Peyer's patch (tissue), 4 donors: ENCODE measurements at regions not wholly inside any gene's neighbourhood (a gene's known extent, or its start where the extent isn't known, plus 50 kb on each side); places are given as distances from the start of the nearest gene placed in this dataset.

Experiments
- DNase-seq, 3 donors: peaks; one replicate each; pipeline ENCODE4 v3.0.0-alpha.2; 2017 to 2019
- H3K27ac ChIP-seq, 4 donors: fragments of 200-600 bp; sonication (generic); one replicate each; pipeline ENCODE4 v1.5.1; 2016 to 2019
- H3K27me3 ChIP-seq, 2 donors: fragments of 200-600 bp; sonication (generic); one replicate each; pipeline ENCODE4 v1.5.1; 2019
- H3K36me3 ChIP-seq, 3 donors: fragments of 200-600 bp; sonication (generic); one replicate each; pipeline ENCODE4 v1.5.1; 2016 to 2019
- H3K4me1 ChIP-seq, 4 donors: fragments of 200-600 bp; sonication (generic); one replicate each; pipeline ENCODE4 v1.5.1; 2016 to 2019
- H3K4me3 ChIP-seq, 4 donors: fragments of 200-600 bp; sonication (generic); 1 replicate in 3 of 4; 2 replicates in 1 of 4; pipeline ENCODE4 v1.5.1; 2016 to 2019; ENCODE audit warnings: mild to moderate bottlenecking in 1 of 4
- H3K9me3 ChIP-seq, 4 donors: fragments of 200-600 bp; sonication (generic); one replicate each; pipeline ENCODE4 v1.5.1; 2016 to 2019; ENCODE audit warnings: mild to moderate bottlenecking in 1 of 4
- POLR2A ChIP-seq, 2 donors: fragments of 450-650 bp; IDR thresholded peaks; one replicate each; pipeline ENCODE4 v1.5.1; 2017; ENCODE audit warnings: antibody characterized with exemption in 2 of 2, mild to moderate bottlenecking in 2 of 2, moderate library complexity in 2 of 2
- TF ChIP-seq, protein P1 (sequence below), 6 experiments: fragments of 450-650 bp in 4 of 6; fragments of 200-600 bp in 2 of 6; sonication (generic) in 1 of 6; IDR thresholded peaks; one replicate each; pipeline ENCODE4 v1.5.1; 2017 to 2019; ENCODE audit warnings: antibody characterized with exemption in 6 of 6, mild to moderate bottlenecking in 3 of 6, moderate library complexity in 1 of 6

DNA sequence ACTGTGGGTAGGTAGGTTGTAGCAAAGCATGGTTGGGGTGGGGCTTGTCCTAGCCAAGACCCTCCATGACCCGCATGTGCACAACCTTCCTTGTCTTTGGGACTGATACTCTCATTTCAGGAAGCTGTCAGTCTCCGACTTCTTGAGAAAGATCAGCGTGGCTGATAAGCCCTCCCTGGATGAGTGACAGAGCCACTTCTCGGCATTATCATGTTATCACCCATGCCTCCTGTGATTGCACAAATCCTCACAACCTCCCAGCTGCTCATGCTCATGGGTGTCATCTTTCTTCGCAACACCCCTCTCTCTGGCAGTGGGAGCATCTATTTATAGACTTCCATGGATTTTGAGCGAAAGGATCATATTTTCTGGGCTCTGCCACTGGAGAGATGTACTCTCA, 314.2 kb downstream of the FOXL1 start:
- Histone ChIP-seq H3K4me3 (no peak overlapping the region), H3K9me3 (no peaks in the 10 kb centered on the region), H3K4me1 (no peaks in the 10 kb centered on the region), H3K27me3 (no peaks in the 10 kb centered on the region), H3K27ac (no peak overlapping the region), H3K36me3 (no peaks in the 10 kb centered on the region)
- DNase-seq, result no peak
- TF ChIP-seq POLR2A (IDR thresholded peaks at IDR 0.05), result no peak
- TF ChIP-seq, protein P1, sequence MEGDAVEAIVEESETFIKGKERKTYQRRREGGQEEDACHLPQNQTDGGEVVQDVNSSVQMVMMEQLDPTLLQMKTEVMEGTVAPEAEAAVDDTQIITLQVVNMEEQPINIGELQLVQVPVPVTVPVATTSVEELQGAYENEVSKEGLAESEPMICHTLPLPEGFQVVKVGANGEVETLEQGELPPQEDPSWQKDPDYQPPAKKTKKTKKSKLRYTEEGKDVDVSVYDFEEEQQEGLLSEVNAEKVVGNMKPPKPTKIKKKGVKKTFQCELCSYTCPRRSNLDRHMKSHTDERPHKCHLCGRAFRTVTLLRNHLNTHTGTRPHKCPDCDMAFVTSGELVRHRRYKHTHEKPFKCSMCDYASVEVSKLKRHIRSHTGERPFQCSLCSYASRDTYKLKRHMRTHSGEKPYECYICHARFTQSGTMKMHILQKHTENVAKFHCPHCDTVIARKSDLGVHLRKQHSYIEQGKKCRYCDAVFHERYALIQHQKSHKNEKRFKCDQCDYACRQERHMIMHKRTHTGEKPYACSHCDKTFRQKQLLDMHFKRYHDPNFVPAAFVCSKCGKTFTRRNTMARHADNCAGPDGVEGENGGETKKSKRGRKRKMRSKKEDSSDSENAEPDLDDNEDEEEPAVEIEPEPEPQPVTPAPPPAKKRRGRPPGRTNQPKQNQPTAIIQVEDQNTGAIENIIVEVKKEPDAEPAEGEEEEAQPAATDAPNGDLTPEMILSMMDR (IDR thresholded peaks at IDR 0.05), result no peak

DNA sequence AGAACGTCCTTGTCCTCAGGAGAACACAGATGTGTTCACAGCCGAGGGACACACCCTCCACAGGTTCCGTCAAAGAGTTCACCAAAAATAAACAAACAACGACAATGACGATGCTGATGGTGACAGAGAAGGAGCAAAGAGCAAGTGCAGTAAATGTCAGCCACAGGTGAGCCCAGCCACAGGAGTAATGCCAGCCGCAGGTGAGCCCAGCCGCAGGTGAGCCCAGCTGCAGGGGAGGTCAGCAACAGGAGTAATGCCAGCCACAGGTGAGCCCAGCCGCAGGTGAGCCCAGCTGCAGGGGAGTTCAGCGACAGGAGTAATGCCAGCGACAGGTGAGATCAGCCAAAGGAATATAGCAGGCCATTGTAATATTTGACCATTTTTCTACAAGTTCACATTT, 315.2 kb downstream of the FOXL1 start:
- no peak overlapping the region for H3K4me3 ChIP-seq
- DNase-seq, result peak in 2 of 3 donors; percentile 50 to 71

DNA sequence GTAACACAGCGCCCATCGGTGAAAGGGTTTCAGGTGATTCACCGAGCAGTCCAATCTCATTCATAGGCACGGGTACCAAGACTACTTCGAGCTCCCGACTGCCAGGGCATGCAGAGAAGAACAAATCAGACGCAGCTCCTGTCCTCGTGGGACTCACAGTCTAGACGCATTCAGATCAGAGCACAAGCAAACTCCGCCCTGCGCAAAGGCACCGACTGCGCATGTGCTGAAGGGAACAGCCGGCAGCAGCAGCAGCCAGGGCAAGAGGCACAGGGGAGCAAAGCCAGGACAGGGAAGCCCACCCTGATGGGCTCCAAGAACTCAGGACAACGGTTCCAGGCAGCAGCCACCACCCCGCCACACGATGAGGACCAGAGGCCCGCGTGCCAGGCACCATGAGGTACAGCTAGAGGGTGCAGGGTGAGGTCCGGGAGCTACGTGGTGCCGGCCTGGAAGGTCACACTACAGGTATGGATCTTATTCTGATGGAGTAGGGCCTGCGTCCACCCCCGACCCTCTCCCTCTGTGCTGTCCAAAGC, 315.7 kb downstream of the FOXL1 start:
- no peaks in the 10 kb centered on the region for H3K36me3 ChIP-seq
- H3K27ac ChIP-seq, result no peak overlapping the region
- no peaks in the 10 kb centered on the region for H3K9me3 ChIP-seq
- no peak for TF ChIP-seq POLR2A (IDR thresholded peaks at IDR 0.05)
- TF ChIP-seq, protein P1 (IDR thresholded peaks at IDR 0.05), result no peak
- H3K4me3 ChIP-seq, result no peak overlapping the region
- no peak for DNase-seq
- no peaks in the 10 kb centered on the region for H3K4me1 ChIP-seq
- H3K27me3 ChIP-seq, result no peaks in the 10 kb centered on the region

More for the DNA sequence above, 315.2 kb downstream of the FOXL1 start:
- H3K9me3 ChIP-seq, result no peaks in the 10 kb centered on the region
- no peak for TF ChIP-seq POLR2A (IDR thresholded peaks at IDR 0.05)
- H3K4me1 ChIP-seq, result no peaks in the 10 kb centered on the region
- H3K27ac ChIP-seq, result no peak overlapping the region
- no peaks in the 10 kb centered on the region for H3K36me3 ChIP-seq
- no peaks in the 10 kb centered on the region for H3K27me3 ChIP-seq

DNA sequence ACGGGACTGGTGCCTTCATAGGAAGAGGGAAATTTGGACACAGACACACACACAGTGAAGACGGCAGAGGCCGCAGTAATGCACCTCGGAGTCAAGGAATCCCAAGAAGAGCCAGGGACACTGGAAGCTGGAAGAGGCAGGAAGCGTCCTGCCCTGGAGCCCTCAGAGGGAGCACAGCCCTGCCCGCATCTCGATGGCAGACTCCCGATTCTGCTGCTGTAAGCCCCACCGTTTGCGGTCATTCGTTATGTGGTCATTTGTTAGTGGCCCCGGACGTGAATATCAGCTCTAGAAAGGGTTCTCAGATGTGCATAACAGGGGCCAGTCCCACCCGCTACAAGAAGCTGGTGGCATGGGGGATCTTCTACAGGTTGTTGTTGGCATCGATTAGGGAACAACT, 316.6 kb downstream of the FOXL1 start:
- Histone ChIP-seq H3K27ac (no peak overlapping the region), H3K36me3 (no peaks in the 10 kb centered on the region), H3K9me3 (no peaks in the 10 kb centered on the region), H3K4me3 (no peak overlapping the region), H3K27me3 (no peaks in the 10 kb centered on the region), H3K4me1 (no peaks in the 10 kb centered on the region)
- DNase-seq, result no peak
- TF ChIP-seq, protein P1 (IDR thresholded peaks at IDR 0.05), result no peak
- TF ChIP-seq POLR2A (IDR thresholded peaks at IDR 0.05), result no peak

DNA sequence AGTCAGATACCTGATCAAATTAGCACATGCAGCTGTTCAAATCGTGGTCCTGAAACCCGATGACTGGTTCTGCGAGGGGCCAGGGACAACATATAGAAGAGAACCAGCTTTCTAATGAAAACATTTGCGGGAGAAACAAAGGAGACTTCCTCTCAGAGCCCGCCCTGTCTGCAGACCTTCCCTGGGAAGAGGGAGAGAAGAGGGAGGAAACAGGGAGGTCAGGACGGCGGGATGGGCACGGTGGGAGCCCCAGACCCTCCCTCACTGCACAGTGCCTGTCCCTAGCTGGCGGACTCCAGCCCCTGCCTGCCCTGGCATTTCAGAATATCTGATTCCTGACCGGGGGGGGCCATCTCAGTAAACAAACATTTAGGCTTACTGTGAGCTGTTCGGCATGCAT, 317.3 kb downstream of the FOXL1 start:
- no peak overlapping the region for H3K4me3 ChIP-seq
- TF ChIP-seq, protein P1 (IDR thresholded peaks at IDR 0.05), result no peak
- no peak overlapping the region for H3K27ac ChIP-seq
- no peaks in the 10 kb centered on the region for H3K4me1 ChIP-seq
- no peaks in the 10 kb centered on the region for H3K36me3 ChIP-seq
- H3K27me3 ChIP-seq, result no peaks in the 10 kb centered on the region
- no peaks in the 10 kb centered on the region for H3K9me3 ChIP-seq
- no peak for DNase-seq

DNA sequence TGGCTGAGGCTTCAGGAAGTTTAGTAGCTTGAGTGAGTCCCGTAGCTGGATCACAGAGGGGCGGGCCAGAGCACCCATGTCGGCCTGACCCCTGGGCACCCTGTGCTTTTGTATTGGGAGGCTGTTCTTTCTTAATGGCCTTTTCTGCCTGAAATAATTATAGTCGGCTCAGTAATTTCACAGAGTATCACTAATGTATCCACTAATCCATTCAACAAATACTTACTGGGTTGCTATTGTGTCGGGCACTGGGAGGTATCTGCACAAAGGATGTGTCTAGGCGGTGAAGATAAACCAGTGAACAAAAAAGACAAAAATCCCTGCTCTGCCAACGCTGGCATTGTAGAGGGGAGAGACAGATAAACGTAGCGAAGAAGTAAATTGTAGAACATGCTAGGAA, 318.6 kb downstream of the FOXL1 start:
- Histone ChIP-seq H3K9me3 (no peaks in the 10 kb centered on the region), H3K27me3 (no peaks in the 10 kb centered on the region), H3K27ac (no peak overlapping the region), H3K4me3 (no peak overlapping the region), H3K36me3 (no peaks in the 10 kb centered on the region), H3K4me1 (no peaks in the 10 kb centered on the region)
- TF ChIP-seq POLR2A (IDR thresholded peaks at IDR 0.05), result no peak
- TF ChIP-seq, protein P1 (IDR thresholded peaks at IDR 0.05), result no peak
- DNase-seq, result no peak
